Activated B cell treated with CpG ODN at 0.5 μM for 24 hours (primary cell): ENCODE measurements at regions not wholly inside any gene's neighbourhood (a gene's known extent, or its start where the extent isn't known, plus 50 kb on each side); places are given as distances from the start of the nearest gene placed in this dataset.

Experiments
- ATAC-seq: fragments of 200-7000 bp; cut with Tn5 transposase; one replicate; pipeline ENCODE4 v1.10.0; 2021; ENCODE audit warnings: low read depth, mild to moderate bottlenecking, moderate library complexity
- CTCF ChIA-PET: fragments of 350-600 bp; sonication (Branson Sonifier 250); formaldehyde crosslinking; loops from one replicate; lab custom pipeline; 2021; ENCODE audit warnings: antibody characterized with exemption; lab: Charles Lee
- POLR2A ChIA-PET: fragments of 350-600 bp; sonication (Branson Sonifier 250); formaldehyde crosslinking; loops from one replicate; lab custom pipeline; 2021; ENCODE audit warnings: antibody characterized with exemption; lab: Charles Lee
- DNase-seq: peaks from one replicate; pipeline ENCODE4 v3.0.0; 2022
- H3K27ac Mint-ChIP-seq: one replicate; pipeline ENCODE4 v1.8.0; 2020; ENCODE audit warnings: mixed read lengths
- H3K27me3 Mint-ChIP-seq: one replicate; pipeline ENCODE4 v1.8.0; 2021; ENCODE audit warnings: mixed read lengths
- H3K36me3 Mint-ChIP-seq: one replicate; pipeline ENCODE4 v1.8.0; 2021; ENCODE audit warnings: low read depth, mixed read lengths
- H3K4me1 Mint-ChIP-seq: one replicate; pipeline ENCODE4 v1.8.0; 2021; ENCODE audit warnings: mixed read lengths
- H3K4me3 Mint-ChIP-seq: one replicate; pipeline ENCODE4 v1.8.0; 2020; ENCODE audit warnings: mild to moderate bottlenecking, mixed read lengths
- H3K9me3 Mint-ChIP-seq: one replicate; pipeline ENCODE4 v1.8.0; 2020; ENCODE audit warnings: mixed read lengths
- intact Hi-C: fragments of 100-400 bp; cut with micrococcal nuclease; formaldehyde crosslinking; loops from one replicate; pipeline ENCODE4 v1.15.1; 2024
- TF ChIP-seq, protein P1 (sequence below): fragments of 200-600 bp; IDR thresholded peaks from one replicate; pipeline ENCODE4 v1.8.0; 2022; ENCODE audit warnings: antibody characterized with exemption, mild to moderate bottlenecking

GRCh38 chr6:71205336-71205956, 83.2 kb upstream of the OGFRL1 start:
- H3K4me3 Mint-ChIP-seq = no peak overlapping the region
- no peak overlapping the region for H3K27ac Mint-ChIP-seq
- peaks cover 3% of the 10 kb centered on the region for H3K27me3 Mint-ChIP-seq
- TF ChIP-seq, protein P1, sequence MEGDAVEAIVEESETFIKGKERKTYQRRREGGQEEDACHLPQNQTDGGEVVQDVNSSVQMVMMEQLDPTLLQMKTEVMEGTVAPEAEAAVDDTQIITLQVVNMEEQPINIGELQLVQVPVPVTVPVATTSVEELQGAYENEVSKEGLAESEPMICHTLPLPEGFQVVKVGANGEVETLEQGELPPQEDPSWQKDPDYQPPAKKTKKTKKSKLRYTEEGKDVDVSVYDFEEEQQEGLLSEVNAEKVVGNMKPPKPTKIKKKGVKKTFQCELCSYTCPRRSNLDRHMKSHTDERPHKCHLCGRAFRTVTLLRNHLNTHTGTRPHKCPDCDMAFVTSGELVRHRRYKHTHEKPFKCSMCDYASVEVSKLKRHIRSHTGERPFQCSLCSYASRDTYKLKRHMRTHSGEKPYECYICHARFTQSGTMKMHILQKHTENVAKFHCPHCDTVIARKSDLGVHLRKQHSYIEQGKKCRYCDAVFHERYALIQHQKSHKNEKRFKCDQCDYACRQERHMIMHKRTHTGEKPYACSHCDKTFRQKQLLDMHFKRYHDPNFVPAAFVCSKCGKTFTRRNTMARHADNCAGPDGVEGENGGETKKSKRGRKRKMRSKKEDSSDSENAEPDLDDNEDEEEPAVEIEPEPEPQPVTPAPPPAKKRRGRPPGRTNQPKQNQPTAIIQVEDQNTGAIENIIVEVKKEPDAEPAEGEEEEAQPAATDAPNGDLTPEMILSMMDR = no peak
- H3K4me1 Mint-ChIP-seq = no peaks in the 10 kb centered on the region
- ChIA-PET POLR2A (no interaction called here), CTCF (interaction anchor here (0.5 kb wide), 1 partner anchor 1926 kb away, joined by 3 read pairs; no protein-coding TSS in a partner anchor)
- no peak for ATAC-seq
- DNase-seq = no peak
- H3K9me3 Mint-ChIP-seq = peaks cover 2% of the 10 kb centered on the region
- intact Hi-C loops = no loop called here
- no peaks in the 10 kb centered on the region for H3K36me3 Mint-ChIP-seq

DNA sequence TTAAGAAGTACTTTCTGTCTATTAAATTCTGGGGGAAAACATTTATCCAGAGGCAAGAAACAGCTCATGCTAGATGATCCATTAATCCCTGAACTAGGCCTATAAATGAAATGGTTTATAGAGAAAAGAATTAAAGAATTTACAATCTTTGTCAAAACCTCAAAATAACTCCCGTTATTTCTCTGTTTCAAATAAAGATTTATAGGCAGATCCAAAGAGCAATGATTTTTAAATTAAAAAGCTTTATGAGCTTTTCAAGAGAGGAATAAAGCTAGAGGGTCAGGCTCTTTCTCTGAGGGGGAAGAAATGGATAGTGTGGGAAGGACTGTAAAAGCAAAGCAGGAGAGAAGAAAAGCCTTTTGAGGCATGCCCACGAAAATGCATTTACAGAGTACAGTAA, 82.5 kb upstream of the OGFRL1 start:
- intact Hi-C loops = no loop called here
- TF ChIP-seq, protein P1 = no peak
- Mint-ChIP-seq H3K36me3 (no peaks in the 10 kb centered on the region), H3K4me3 (no peak overlapping the region), H3K9me3 (no peaks in the 10 kb centered on the region), H3K27ac (no peak overlapping the region), H3K27me3 (peaks cover 3% of the 10 kb centered on the region), H3K4me1 (no peaks in the 10 kb centered on the region)
- no peak for ATAC-seq
- CTCF ChIA-PET = interaction anchor here (0.5 kb wide), 1 partner anchor 1926 kb away, joined by 3 read pairs; no protein-coding TSS in a partner anchor
- no peak for DNase-seq
- POLR2A ChIA-PET = no interaction called here

DNA sequence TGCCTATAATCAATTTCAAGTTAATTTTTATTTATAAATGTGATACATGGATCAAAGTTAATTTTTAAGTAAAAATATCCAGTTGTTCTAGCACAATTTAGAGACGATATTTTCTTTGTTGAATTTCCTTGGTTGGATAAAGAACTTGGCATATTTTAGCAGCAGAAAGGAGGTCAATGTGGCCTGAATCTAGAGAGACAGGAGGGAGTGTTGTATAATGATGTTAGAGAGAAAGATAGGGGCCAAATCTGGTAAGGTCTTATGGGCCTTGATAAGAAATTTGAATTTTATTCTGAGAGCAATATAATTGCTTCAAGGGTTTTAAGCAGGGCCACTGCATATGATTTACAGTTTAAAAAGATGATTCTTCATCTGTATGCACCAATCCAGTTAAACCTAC, 79.4 kb upstream of the OGFRL1 start:
- no peaks in the 10 kb centered on the region for H3K27me3 Mint-ChIP-seq
- no peak overlapping the region for H3K27ac Mint-ChIP-seq
- intact Hi-C loops = no loop called here
- ATAC-seq (no peak), DNase-seq (no peak)
- H3K4me3 Mint-ChIP-seq = no peak overlapping the region
- H3K36me3 Mint-ChIP-seq = no peaks in the 10 kb centered on the region
- POLR2A ChIA-PET = no interaction called here
- TF ChIP-seq, protein P1 = no peak
- CTCF ChIA-PET = interaction anchor here (1.0 kb wide), 1 partner anchor 18 kb away, joined by 3 read pairs; no protein-coding TSS in a partner anchor
- no peaks in the 10 kb centered on the region for H3K9me3 Mint-ChIP-seq
- no peaks in the 10 kb centered on the region for H3K4me1 Mint-ChIP-seq

GRCh38 chr6:71209626-71210025, 79.0 kb upstream of the OGFRL1 start:
- ChIA-PET POLR2A (no interaction called here), CTCF (interaction anchor here (1.0 kb wide), 1 partner anchor 18 kb away, joined by 3 read pairs; no protein-coding TSS in a partner anchor)
- TF ChIP-seq, protein P1 = no peak
- H3K9me3 Mint-ChIP-seq = no peaks in the 10 kb centered on the region
- H3K4me3 Mint-ChIP-seq = no peak overlapping the region
- H3K36me3 Mint-ChIP-seq = no peaks in the 10 kb centered on the region
- DNase-seq = no peak
- intact Hi-C loops = no loop called here
- no peaks in the 10 kb centered on the region for H3K4me1 Mint-ChIP-seq
- no peak for ATAC-seq
- no peak overlapping the region for H3K27ac Mint-ChIP-seq
- H3K27me3 Mint-ChIP-seq = no peaks in the 10 kb centered on the region

- Mint-ChIP-seq H3K27me3 (no peaks in the 10 kb centered on the region), H3K36me3 (no peaks in the 10 kb centered on the region), H3K4me3 (no peak overlapping the region)
Measured at GRCh38 chr6:71211799-71212198, 76.8 kb upstream of the OGFRL1 start.

More at GRCh38 chr6:71211799-71212198, 76.8 kb upstream of the OGFRL1 start:
- DNase-seq (no peak), ATAC-seq (no peak)
- no peaks in the 10 kb centered on the region for H3K9me3 Mint-ChIP-seq
- no peaks in the 10 kb centered on the region for H3K4me1 Mint-ChIP-seq
- H3K27ac Mint-ChIP-seq = no peak overlapping the region
- ChIA-PET POLR2A (no interaction called here), CTCF (no interaction called here)
- intact Hi-C loops = no loop called here
- TF ChIP-seq, protein P1 = no peak
